ENCODE measurements at regions not wholly inside any gene's neighbourhood (a gene's known extent, or its start where the extent isn't known, plus 50 kb on each side); places are given as distances from the start of the nearest gene placed in this dataset.

- H3K4me3 ChIP-seq (ENCODE audit: low read depth in 1 of 2, low read length in 2 of 2), result no peak overlapping the region
- peaks cover 5% of the 10 kb centered on the region for H3K9me3 ChIP-seq (ENCODE audit: insufficient read depth, low read length, severe bottlenecking)
- no peaks in the 10 kb centered on the region for H3K79me2 ChIP-seq (ENCODE audit: insufficient read depth, low read length)
- DNase-seq, result peak; percentile 30
- H2AFZ ChIP-seq (ENCODE audit: low read depth, low read length), result no peak overlapping the region
- no peak overlapping the region for H3K4me2 ChIP-seq (ENCODE audit: insufficient read depth, low read length)
- no peak for TF ChIP-seq EZH2 (IDR thresholded peaks at IDR 0.05; ENCODE audit: borderline replicate concordance, low read depth, low read length, severe bottlenecking)
- TF ChIP-seq CTCF (IDR thresholded peaks at IDR 0.05; ENCODE audit: borderline replicate concordance, extremely low read depth, low read length, poor library complexity, severe bottlenecking), result no peak
- H3K27me3 ChIP-seq (ENCODE audit: insufficient read depth, low read length, poor library complexity), result no peaks in the 10 kb centered on the region
- peaks cover 4% of the 10 kb centered on the region; the same call in 1 of the 2 replicates for H3K4me1 ChIP-seq (ENCODE audit: insufficient read depth, low read length)
- H4K20me1 ChIP-seq (ENCODE audit: insufficient read depth, low read length), result no peaks in the 10 kb centered on the region
- no peaks in the 10 kb centered on the region for H3K36me3 ChIP-seq (ENCODE audit: insufficient read depth, low read length)
- H3K9ac ChIP-seq (ENCODE audit: low read depth, low read length), result no peak overlapping the region
- no peak overlapping the region for H3K27ac ChIP-seq (ENCODE audit: low read length)
- ATAC-seq (ENCODE audit: insufficient read depth, low read depth), result peak; percentile 74; the same call in 2 of the 3 replicates
Observed at GRCh38 chr12:94049718-94050117, 98.7 kb upstream of the PLXNC1 start.

DNA sequence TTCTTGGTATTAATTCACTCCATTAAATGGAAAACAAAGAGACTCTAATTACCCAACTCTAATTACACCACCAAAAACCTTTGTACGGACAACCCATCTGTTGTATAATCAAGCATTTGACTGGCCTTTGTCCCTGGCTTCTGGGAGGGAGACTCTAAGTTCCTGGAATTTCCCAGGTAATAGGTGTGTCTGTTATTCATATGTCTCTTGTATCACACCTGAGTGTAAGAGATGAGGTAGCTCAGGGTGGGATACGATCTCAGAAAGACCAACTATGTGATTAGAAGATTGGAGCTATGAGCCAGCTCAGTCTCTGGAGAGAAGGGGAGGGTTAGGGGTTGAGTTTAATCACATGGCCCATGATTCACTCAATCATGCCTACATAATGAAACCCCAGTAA is 94.7 kb upstream of the PLXNC1 start:
- peaks cover under 1% of the 10 kb centered on the region; the same call in 1 of the 2 replicates for H3K4me1 ChIP-seq (ENCODE audit: insufficient read depth, low read length)
- no peak overlapping the region for H3K27ac ChIP-seq (ENCODE audit: low read length)
- peaks cover 5% of the 10 kb centered on the region for H3K9me3 ChIP-seq (ENCODE audit: insufficient read depth, low read length, severe bottlenecking)
- no peak overlapping the region for H3K4me2 ChIP-seq (ENCODE audit: insufficient read depth, low read length)
- H3K27me3 ChIP-seq (ENCODE audit: insufficient read depth, low read length, poor library complexity), result no peaks in the 10 kb centered on the region
- no peaks in the 10 kb centered on the region for H4K20me1 ChIP-seq (ENCODE audit: insufficient read depth, low read length)
- H3K4me3 ChIP-seq (ENCODE audit: low read depth in 1 of 2, low read length in 2 of 2), result no peak overlapping the region
- TF ChIP-seq CTCF (IDR thresholded peaks at IDR 0.05; ENCODE audit: borderline replicate concordance, extremely low read depth, low read length, poor library complexity, severe bottlenecking) (no peak), EZH2 (IDR thresholded peaks at IDR 0.05; ENCODE audit: borderline replicate concordance, low read depth, low read length, severe bottlenecking) (no peak)
- H3K9ac ChIP-seq (ENCODE audit: low read depth, low read length), result no peak overlapping the region
- H3K79me2 ChIP-seq (ENCODE audit: insufficient read depth, low read length), result no peaks in the 10 kb centered on the region
- DNase-seq (no peak), ATAC-seq (ENCODE audit: insufficient read depth, low read depth) (no peak)
- H2AFZ ChIP-seq (ENCODE audit: low read depth, low read length), result no peak overlapping the region
- no peaks in the 10 kb centered on the region for H3K36me3 ChIP-seq (ENCODE audit: insufficient read depth, low read length)

DNA sequence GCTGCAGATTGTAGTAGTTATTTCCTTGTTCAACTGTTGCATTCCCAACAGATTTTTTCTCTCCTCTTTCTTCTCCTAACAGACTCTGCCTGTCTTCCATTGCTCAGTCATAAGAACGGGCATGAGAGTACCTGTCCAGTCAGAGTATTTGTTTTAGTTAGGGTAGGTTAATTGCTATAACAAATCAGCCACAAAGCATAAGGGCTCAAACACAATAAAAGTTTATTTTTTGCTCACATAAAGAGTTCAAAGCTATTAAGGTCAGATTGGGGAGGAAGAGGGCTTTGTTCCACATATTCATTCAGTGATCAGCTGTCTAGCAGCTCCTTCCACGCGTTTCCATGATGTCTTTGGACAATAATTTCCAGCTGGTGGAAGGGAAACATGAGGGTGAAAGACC is 92.8 kb upstream of the PLXNC1 start:
- Histone ChIP-seq H3K79me2 (ENCODE audit: insufficient read depth, low read length) (no peaks in the 10 kb centered on the region), H4K20me1 (ENCODE audit: insufficient read depth, low read length) (no peaks in the 10 kb centered on the region), H3K27ac (ENCODE audit: low read length) (no peak overlapping the region), H3K36me3 (ENCODE audit: insufficient read depth, low read length) (no peaks in the 10 kb centered on the region), H3K9me3 (ENCODE audit: insufficient read depth, low read length, severe bottlenecking) (peaks cover 5% of the 10 kb centered on the region), H2AFZ (ENCODE audit: low read depth, low read length) (no peak overlapping the region), H3K27me3 (ENCODE audit: insufficient read depth, low read length, poor library complexity) (no peaks in the 10 kb centered on the region), H3K9ac (ENCODE audit: low read depth, low read length) (no peak overlapping the region), H3K4me3 (ENCODE audit: low read depth in 1 of 2, low read length in 2 of 2) (no peak overlapping the region), H3K4me2 (ENCODE audit: insufficient read depth, low read length) (no peak overlapping the region), H3K4me1 (ENCODE audit: insufficient read depth, low read length) (no peaks in the 10 kb centered on the region)
- DNase-seq (no peak), ATAC-seq (ENCODE audit: insufficient read depth, low read depth) (no peak)
- no peak for TF ChIP-seq CTCF (IDR thresholded peaks at IDR 0.05; ENCODE audit: borderline replicate concordance, extremely low read depth, low read length, poor library complexity, severe bottlenecking)
- TF ChIP-seq EZH2 (IDR thresholded peaks at IDR 0.05; ENCODE audit: borderline replicate concordance, low read depth, low read length, severe bottlenecking), result no peak

All from DND-41 (cell line).